ENCODE measurements at regions not wholly inside any gene's neighbourhood (a gene's known extent, or its start where the extent isn't known, plus 50 kb on each side); places are given as distances from the start of the nearest gene placed in this dataset.

GRCh38 chr17:59508999-59509625 lies 56.3 kb upstream of the DHX40 start:
- Histone ChIP-seq H3K79me2 (ENCODE audit: control insufficient read depth, insufficient read depth, low read length, unreplicated experiment) (no peaks in the 10 kb centered on the region), H2AFZ (ENCODE audit: low read length, unreplicated experiment) (no peak overlapping the region), H3K27me3 (ENCODE audit: insufficient read depth, low read length) (no peaks in the 10 kb centered on the region), H3K36me3 (ENCODE audit: insufficient read depth, low read length) (no peaks in the 10 kb centered on the region), H3K4me1 (ENCODE audit: control insufficient read depth, insufficient read depth, low read length, unreplicated experiment) (peaks cover 9% of the 10 kb centered on the region), H3K27ac (ENCODE audit: low read depth, low read length) (no peak overlapping the region), H3K4me3 (ENCODE audit: low read depth, low read length) (no peak overlapping the region)

GRCh38 chr17:59510611-59511010 lies 54.8 kb upstream of the DHX40 start:
- Histone ChIP-seq H3K4me3 (ENCODE audit: low read depth, low read length) (no peak overlapping the region), H3K4me1 (ENCODE audit: control insufficient read depth, insufficient read depth, low read length, unreplicated experiment) (peaks cover 13% of the 10 kb centered on the region), H2AFZ (ENCODE audit: low read length, unreplicated experiment) (no peak overlapping the region), H3K36me3 (ENCODE audit: insufficient read depth, low read length) (no peaks in the 10 kb centered on the region), H3K27ac (ENCODE audit: low read depth, low read length) (no peak overlapping the region), H3K27me3 (ENCODE audit: insufficient read depth, low read length) (no peaks in the 10 kb centered on the region), H3K79me2 (ENCODE audit: control insufficient read depth, insufficient read depth, low read length, unreplicated experiment) (no peaks in the 10 kb centered on the region)

- no peaks in the 10 kb centered on the region for H3K36me3 ChIP-seq (ENCODE audit: insufficient read depth, low read length)
- no peaks in the 10 kb centered on the region for H3K79me2 ChIP-seq (ENCODE audit: control insufficient read depth, insufficient read depth, low read length, unreplicated experiment)
- no peak overlapping the region for H3K27ac ChIP-seq (ENCODE audit: low read depth, low read length)
- peaks cover 10% of the 10 kb centered on the region for H3K4me1 ChIP-seq (ENCODE audit: control insufficient read depth, insufficient read depth, low read length, unreplicated experiment)
- H3K27me3 ChIP-seq (ENCODE audit: insufficient read depth, low read length), result no peaks in the 10 kb centered on the region
- no peak overlapping the region for H3K4me3 ChIP-seq (ENCODE audit: low read depth, low read length)
- no peak overlapping the region for H2AFZ ChIP-seq (ENCODE audit: low read length, unreplicated experiment)
Measured at GRCh38 chr17:59511726-59512125, 53.7 kb upstream of the DHX40 start.

GRCh38 chr17:59512844-59513385 lies 52.5 kb upstream of the DHX40 start:
- H3K36me3 ChIP-seq (ENCODE audit: insufficient read depth, low read length), result no peaks in the 10 kb centered on the region
- H3K4me3 ChIP-seq (ENCODE audit: low read depth, low read length), result no peak overlapping the region
- H3K79me2 ChIP-seq (ENCODE audit: control insufficient read depth, insufficient read depth, low read length, unreplicated experiment), result no peaks in the 10 kb centered on the region
- H3K27me3 ChIP-seq (ENCODE audit: insufficient read depth, low read length), result no peaks in the 10 kb centered on the region
- peaks cover 4% of the 10 kb centered on the region for H3K4me1 ChIP-seq (ENCODE audit: control insufficient read depth, insufficient read depth, low read length, unreplicated experiment)
- no peak overlapping the region for H2AFZ ChIP-seq (ENCODE audit: low read length, unreplicated experiment)
- H3K27ac ChIP-seq (ENCODE audit: low read depth, low read length), result no peak overlapping the region

GRCh38 chr17:59513934-59514841 lies 51.2 kb upstream of the DHX40 start:
- no peaks in the 10 kb centered on the region for H3K27me3 ChIP-seq (ENCODE audit: insufficient read depth, low read length)
- no peaks in the 10 kb centered on the region for H3K36me3 ChIP-seq (ENCODE audit: insufficient read depth, low read length)
- no peak overlapping the region for H3K27ac ChIP-seq (ENCODE audit: low read depth, low read length)
- no peak overlapping the region for H3K4me3 ChIP-seq (ENCODE audit: low read depth, low read length)
- H2AFZ ChIP-seq (ENCODE audit: low read length, unreplicated experiment), result no peak overlapping the region
- no peaks in the 10 kb centered on the region for H3K79me2 ChIP-seq (ENCODE audit: control insufficient read depth, insufficient read depth, low read length, unreplicated experiment)
- H3K4me1 ChIP-seq (ENCODE audit: control insufficient read depth, insufficient read depth, low read length, unreplicated experiment), result peaks cover 4% of the 10 kb centered on the region
